GM21576 (cell line): ENCODE measurements at regions not wholly inside any gene's neighbourhood (a gene's known extent, or its start where the extent isn't known, plus 50 kb on each side); places are given as distances from the start of the nearest gene placed in this dataset.

Experiments
- ATAC-seq: cut with Tn5 transposase; IDR thresholded peaks from one replicate; pipeline ENCODE4 v1.9.1; 2021; ENCODE audit warnings: mild to moderate bottlenecking, moderate library complexity; ENCODE audit not compliant: unreplicated experiment

GRCh38 chr1:87765057-87765680, 436.5 kb downstream of the LMO4 start:
- no peak for ATAC-seq

GRCh38 chr1:87765681-87766070, 437.0 kb downstream of the LMO4 start:
- no peak for ATAC-seq

GRCh38 chr1:87766737-87767136, 438.1 kb downstream of the LMO4 start:
- no peak for ATAC-seq

- ATAC-seq, result no peak
These were observed 450.2 kb downstream of the LMO4 start for GRCh38 chr1:87778896-87779295.

- no peak for ATAC-seq
These were observed 452.9 kb downstream of the LMO4 start for GRCh38 chr1:87781554-87781953.

GRCh38 chr1:87783315-87783714, 454.6 kb downstream of the LMO4 start:
- no peak for ATAC-seq

GRCh38 chr1:87785386-87785785, 456.7 kb downstream of the LMO4 start:
- ATAC-seq, result no peak

GRCh38 chr1:87786229-87786628, 457.5 kb downstream of the LMO4 start:
- no peak for ATAC-seq

GRCh38 chr1:87786861-87787545, 458.3 kb downstream of the LMO4 start:
- ATAC-seq, result no peak

GRCh38 chr1:87787551-87787950, 458.9 kb downstream of the LMO4 start:
- ATAC-seq, result no peak

- ATAC-seq, result no peak
These were observed 462.1 kb downstream of the LMO4 start for GRCh38 chr1:87790756-87791155.

- ATAC-seq, result no peak
These were observed 463.5 kb downstream of the LMO4 start for GRCh38 chr1:87791931-87792740.

GRCh38 chr1:87794788-87795614, 466.3 kb downstream of the LMO4 start:
- ATAC-seq, result no peak

- ATAC-seq, result no peak
These were observed 467.1 kb downstream of the LMO4 start for GRCh38 chr1:87795615-87796337.

- ATAC-seq, result no peak
These were observed 467.8 kb downstream of the LMO4 start for GRCh38 chr1:87796471-87796901.

- no peak for ATAC-seq
These were observed 470.8 kb downstream of the LMO4 start for GRCh38 chr1:87799451-87799850.

GRCh38 chr1:87800006-87800405, 471.3 kb downstream of the LMO4 start:
- ATAC-seq, result no peak

GRCh38 chr1:87803375-87803774, 474.7 kb downstream of the LMO4 start:
- no peak for ATAC-seq

- ATAC-seq, result no peak
These were observed 475.4 kb downstream of the LMO4 start for GRCh38 chr1:87804128-87804527.

- no peak for ATAC-seq
These were observed 477.1 kb downstream of the LMO4 start for GRCh38 chr1:87805666-87806378.
